Calu3 (cell line): ENCODE measurements at regions not wholly inside any gene's neighbourhood (a gene's known extent, or its start where the extent isn't known, plus 50 kb on each side); places are given as distances from the start of the nearest gene placed in this dataset.

Source experiments
- BruUV-seq: library from RNA; stranded (reverse); fragments of 400-500 nt; replicated peaks from 2 replicates; lab custom pipeline; 2021; lab: Mats Ljungman, UMichigan
- CTCF ChIA-PET: fragments of 300-600 bp; sonication (Branson Sonifier 250); formaldehyde crosslinking; loops from one replicate; lab custom pipeline; 2022; ENCODE audit warnings: antibody characterized with exemption; lab: Charles Lee
- DNase-seq: peaks from one replicate; pipeline ENCODE4 v3.0.0; 2022
- H3K27ac Mint-ChIP-seq: one replicate; pipeline ENCODE4 v1.8.0; 2022; ENCODE audit warnings: mixed read lengths; ENCODE audit not compliant: unreplicated experiment
- H3K27me3 Mint-ChIP-seq: one replicate; pipeline ENCODE4 v1.8.0; 2022; ENCODE audit warnings: mixed read lengths; ENCODE audit not compliant: unreplicated experiment
- H3K36me3 Mint-ChIP-seq: one replicate; pipeline ENCODE4 v1.8.0; 2022; ENCODE audit warnings: mild to moderate bottlenecking, moderate library complexity, mixed read lengths; ENCODE audit not compliant: insufficient read depth, unreplicated experiment
- H3K4me1 Mint-ChIP-seq: one replicate; pipeline ENCODE4 v1.8.0; 2022; ENCODE audit warnings: mild to moderate bottlenecking, low read depth, mixed read lengths; ENCODE audit not compliant: unreplicated experiment
- H3K4me3 Mint-ChIP-seq: one replicate; pipeline ENCODE4 v1.8.0; 2022; ENCODE audit warnings: mild to moderate bottlenecking, low read depth, moderate library complexity, mixed read lengths; ENCODE audit not compliant: unreplicated experiment
- H3K9me3 Mint-ChIP-seq: one replicate; pipeline ENCODE4 v1.8.0; 2022; ENCODE audit warnings: low read depth, mixed read lengths; ENCODE audit not compliant: unreplicated experiment
- intact Hi-C: fragments of 100-400 bp; cut with micrococcal nuclease; formaldehyde crosslinking; loops from one replicate; pipeline ENCODE4 v1.10.0; 2022; ENCODE audit not compliant: unreplicated experiment
- TF ChIP-seq, protein P1 (sequence below): fragments of 200-600 bp; IDR thresholded peaks from one replicate; pipeline ENCODE4 v1.8.0; 2022; ENCODE audit warnings: antibody characterized with exemption; ENCODE audit not compliant: unreplicated experiment

GRCh38 chr3:161558236-161558635 is 61.6 kb downstream of the OTOL1 start:
- no peaks in the 10 kb centered on the region for H3K9me3 Mint-ChIP-seq
- BruUV-seq: no TSS peak
- CTCF ChIA-PET: no interaction called here
- intact Hi-C loops: loop anchor here (2.0 to 5.0 kb wide), 2 partner anchors 49 to 934 kb away; no protein-coding TSS in a partner anchor
- TF ChIP-seq, protein P1, sequence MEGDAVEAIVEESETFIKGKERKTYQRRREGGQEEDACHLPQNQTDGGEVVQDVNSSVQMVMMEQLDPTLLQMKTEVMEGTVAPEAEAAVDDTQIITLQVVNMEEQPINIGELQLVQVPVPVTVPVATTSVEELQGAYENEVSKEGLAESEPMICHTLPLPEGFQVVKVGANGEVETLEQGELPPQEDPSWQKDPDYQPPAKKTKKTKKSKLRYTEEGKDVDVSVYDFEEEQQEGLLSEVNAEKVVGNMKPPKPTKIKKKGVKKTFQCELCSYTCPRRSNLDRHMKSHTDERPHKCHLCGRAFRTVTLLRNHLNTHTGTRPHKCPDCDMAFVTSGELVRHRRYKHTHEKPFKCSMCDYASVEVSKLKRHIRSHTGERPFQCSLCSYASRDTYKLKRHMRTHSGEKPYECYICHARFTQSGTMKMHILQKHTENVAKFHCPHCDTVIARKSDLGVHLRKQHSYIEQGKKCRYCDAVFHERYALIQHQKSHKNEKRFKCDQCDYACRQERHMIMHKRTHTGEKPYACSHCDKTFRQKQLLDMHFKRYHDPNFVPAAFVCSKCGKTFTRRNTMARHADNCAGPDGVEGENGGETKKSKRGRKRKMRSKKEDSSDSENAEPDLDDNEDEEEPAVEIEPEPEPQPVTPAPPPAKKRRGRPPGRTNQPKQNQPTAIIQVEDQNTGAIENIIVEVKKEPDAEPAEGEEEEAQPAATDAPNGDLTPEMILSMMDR: no peak
- DNase-seq: no peak
- H3K27me3 Mint-ChIP-seq: no peaks in the 10 kb centered on the region
- no peak overlapping the region for H3K4me3 Mint-ChIP-seq
- H3K4me1 Mint-ChIP-seq: peaks cover 9% of the 10 kb centered on the region
- no peaks in the 10 kb centered on the region for H3K36me3 Mint-ChIP-seq
- H3K27ac Mint-ChIP-seq: no peak overlapping the region

DNA sequence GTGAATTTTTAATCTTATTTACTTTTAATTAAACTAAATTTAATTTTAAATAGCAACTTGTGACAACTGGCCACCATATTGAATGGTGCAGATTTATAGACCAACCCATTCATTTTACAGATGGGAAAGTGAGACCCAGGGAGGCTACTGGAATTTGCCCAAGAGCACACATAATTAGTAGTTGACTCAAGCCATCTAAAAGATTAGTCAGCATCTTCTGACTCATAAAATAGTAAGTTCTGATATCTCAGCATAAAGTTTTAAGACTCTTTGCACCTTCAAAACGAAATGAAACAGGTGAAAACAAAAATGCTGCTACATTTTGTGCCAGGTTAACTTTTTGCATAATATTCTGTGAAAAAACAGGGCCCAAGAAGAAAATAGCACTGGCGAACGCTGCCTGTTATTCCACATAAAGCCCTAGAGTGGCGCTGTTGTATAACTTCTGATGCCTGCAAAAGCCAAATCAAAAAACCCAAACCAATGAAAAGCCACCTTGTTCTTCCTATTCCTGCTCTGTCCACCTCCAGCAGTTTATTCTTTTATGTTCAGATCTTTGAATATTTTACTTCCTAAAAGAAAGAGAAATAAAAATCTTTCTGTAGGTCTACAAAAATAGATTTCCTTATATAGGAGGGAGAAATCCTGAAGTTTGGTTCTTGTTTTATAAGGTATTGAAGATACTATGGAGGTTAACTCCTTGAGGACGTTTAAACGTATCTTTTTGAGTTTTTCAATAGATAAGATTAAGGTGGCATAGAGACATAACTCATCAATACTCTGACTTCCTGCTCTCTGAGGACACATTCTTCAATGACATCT is 62.8 kb downstream of the OTOL1 start:
- DNase-seq: peak; percentile 50
- H3K27me3 Mint-ChIP-seq: no peaks in the 10 kb centered on the region
- no peaks in the 10 kb centered on the region for H3K9me3 Mint-ChIP-seq
- H3K4me3 Mint-ChIP-seq: no peak overlapping the region
- no peak overlapping the region for H3K27ac Mint-ChIP-seq
- CTCF ChIA-PET: no interaction called here
- TF ChIP-seq, protein P1: peak; percentile 95
- no peaks in the 10 kb centered on the region for H3K36me3 Mint-ChIP-seq
- no TSS peak for BruUV-seq
- H3K4me1 Mint-ChIP-seq: peaks cover 9% of the 10 kb centered on the region
- intact Hi-C loops: loop anchor here (2.0 to 5.0 kb wide), 2 partner anchors 51 to 933 kb away; no protein-coding TSS in a partner anchor

DNA sequence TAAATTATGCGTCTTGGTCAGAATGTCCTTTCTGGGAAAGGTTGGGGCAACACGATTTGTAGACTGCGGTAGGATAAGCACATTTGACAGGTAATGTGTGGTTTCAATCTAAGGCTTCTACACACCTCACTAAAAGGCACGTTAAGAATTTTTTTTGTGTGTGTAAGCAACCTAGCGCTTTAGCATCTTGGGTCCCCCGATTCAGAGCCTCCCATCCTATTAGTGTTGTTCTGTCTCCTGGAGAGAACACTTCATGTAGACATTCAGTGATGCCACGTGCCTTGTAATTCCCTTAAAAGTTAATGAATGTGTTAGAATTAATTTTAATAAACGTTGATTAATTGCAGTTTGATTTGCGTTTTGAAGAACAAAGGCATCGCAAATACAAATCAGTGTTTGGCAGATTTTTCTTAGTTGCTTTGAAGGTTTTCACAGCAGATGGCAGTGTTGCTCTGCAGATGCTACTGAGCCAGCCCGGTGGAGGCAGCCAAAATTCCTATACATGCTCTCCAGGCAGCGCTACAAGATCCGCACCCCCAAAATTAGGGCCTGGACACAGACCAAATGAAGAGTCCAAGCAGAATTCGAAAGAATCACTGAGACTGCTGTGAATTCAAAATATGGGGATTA is 63.5 kb downstream of the OTOL1 start:
- Mint-ChIP-seq H3K27me3 (no peaks in the 10 kb centered on the region), H3K4me1 (peaks cover 9% of the 10 kb centered on the region), H3K4me3 (no peak overlapping the region), H3K27ac (no peak overlapping the region), H3K9me3 (no peaks in the 10 kb centered on the region), H3K36me3 (no peaks in the 10 kb centered on the region)
- BruUV-seq: no TSS peak
- intact Hi-C loops: loop anchor here (1.0 to 10.0 kb wide), 10 partner anchors 113 to 1930 kb away; no protein-coding TSS in a partner anchor
- CTCF ChIA-PET: no interaction called here
- TF ChIP-seq, protein P1: peak; percentile 98
- peak; percentile 78 for DNase-seq

GRCh38 chr3:161567577-161568361 is 71.2 kb downstream of the OTOL1 start:
- Mint-ChIP-seq H3K4me3 (no peak overlapping the region), H3K4me1 (no peaks in the 10 kb centered on the region), H3K27ac (no peak overlapping the region), H3K27me3 (no peaks in the 10 kb centered on the region), H3K9me3 (no peaks in the 10 kb centered on the region), H3K36me3 (no peaks in the 10 kb centered on the region)
- DNase-seq: no peak
- no TSS peak for BruUV-seq
- TF ChIP-seq, protein P1: no peak
- intact Hi-C loops: loop anchor here (10.0 kb wide), 2 partner anchors 577 to 727 kb away; no protein-coding TSS in a partner anchor
- CTCF ChIA-PET: no interaction called here
